HG03108 (cell line): ENCODE measurements at regions not wholly inside any gene's neighbourhood (a gene's known extent, or its start where the extent isn't known, plus 50 kb on each side); places are given as distances from the start of the nearest gene placed in this dataset.

Source experiments
- ATAC-seq: cut with Tn5 transposase; IDR thresholded peaks from one replicate; pipeline ENCODE4 v1.9.1; 2021; ENCODE audit warnings: moderate library complexity; ENCODE audit not compliant: unreplicated experiment

DNA sequence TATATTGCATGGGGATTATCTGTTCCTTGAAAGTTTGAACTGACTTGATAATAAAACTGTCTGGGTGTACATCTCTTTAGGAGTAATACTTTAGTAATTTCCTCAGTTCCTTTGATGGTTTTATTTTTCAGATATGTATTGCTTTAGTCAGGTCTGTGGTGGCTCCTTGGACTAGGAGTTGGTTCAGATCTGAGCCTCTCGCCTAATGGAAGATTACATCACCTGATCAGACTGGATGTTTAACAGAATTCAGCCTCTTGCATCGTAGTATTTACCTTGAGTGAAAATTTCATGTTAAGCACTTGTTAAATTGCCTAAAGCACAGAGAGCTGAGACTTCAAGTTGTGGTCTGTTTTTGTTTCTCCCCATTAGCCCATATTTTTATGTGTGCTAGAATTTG lies 267.3 kb downstream of the MAP2K4 start:
- no peak for ATAC-seq

DNA sequence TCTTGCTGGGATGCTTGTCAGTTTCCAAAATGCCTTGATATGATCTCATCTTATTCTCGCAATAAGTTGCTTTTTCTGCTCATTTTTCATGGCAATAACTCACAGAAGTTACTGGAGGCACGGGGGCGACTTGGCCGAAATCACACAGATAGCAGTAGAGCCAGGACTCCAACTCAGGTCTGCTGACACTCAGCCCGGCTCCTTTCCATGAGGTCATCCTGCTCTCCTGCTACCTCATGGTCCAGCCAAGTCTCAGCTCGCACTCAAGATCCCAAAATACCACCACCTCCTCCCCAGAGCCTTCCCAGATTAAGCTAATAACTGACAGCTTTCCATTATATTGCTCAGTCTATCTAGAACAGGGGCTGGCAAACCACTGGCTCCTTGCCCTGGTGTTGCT lies 269.5 kb downstream of the MAP2K4 start:
- ATAC-seq = no peak

DNA sequence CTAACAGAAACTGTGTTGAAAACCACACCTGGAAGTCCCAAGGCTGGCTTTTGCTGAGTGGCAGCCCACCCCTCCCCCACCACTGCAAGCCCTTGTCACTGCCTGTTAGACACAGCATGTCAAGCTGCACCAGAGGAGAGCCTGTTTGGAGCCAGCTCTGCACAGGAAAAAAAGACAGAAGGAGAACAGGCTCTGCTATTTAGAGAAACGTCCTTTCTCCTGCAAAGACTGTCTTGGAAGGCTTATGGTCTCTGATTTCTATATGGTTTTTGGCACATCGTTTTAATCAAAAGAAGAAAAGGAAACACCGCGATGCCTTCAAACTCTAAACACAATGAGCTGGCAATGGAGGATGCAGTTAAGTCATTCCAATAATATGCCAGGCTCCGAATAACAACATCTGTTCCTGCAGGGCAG lies 275.5 kb downstream of the MAP2K4 start:
- no peak for ATAC-seq

DNA sequence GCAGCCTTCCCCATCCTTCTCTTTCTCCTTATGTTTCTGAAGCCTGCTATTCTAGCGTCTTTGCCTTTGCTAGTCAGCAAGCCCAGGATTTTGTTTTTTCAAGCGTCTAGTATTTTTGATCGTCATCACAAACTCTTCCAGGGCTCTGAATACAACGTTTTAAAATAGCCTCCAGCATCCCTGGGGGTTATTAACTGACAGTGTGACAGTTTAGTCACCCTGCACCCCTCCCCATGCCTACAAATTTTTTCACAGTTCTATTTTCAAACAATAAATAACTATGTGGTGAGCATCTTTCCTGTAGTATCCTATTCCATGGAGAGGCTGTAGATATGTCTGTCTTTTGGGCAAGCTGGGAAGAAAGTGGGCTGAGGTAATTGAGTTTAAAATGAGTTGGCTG lies 280.9 kb downstream of the MAP2K4 start:
- ATAC-seq = no peak

DNA sequence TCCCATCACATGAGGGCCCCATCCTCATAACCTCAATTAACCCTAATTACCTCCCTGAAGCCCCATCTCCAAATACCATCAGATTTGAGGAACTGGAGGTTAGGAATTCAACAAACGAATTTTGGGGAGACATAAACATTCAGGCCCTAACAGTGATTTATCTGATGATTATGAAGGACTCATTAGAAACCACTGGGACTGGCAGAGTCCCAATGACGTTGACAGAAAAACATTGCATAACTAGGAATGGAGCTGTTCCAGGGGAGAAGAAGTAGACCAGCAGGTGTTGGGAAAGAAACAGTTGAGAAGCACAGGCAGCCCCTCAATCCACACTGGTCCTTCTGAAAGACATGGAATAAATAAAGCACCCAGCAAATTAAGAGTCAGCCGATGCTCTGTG lies 282.0 kb downstream of the MAP2K4 start:
- ATAC-seq = no peak

DNA sequence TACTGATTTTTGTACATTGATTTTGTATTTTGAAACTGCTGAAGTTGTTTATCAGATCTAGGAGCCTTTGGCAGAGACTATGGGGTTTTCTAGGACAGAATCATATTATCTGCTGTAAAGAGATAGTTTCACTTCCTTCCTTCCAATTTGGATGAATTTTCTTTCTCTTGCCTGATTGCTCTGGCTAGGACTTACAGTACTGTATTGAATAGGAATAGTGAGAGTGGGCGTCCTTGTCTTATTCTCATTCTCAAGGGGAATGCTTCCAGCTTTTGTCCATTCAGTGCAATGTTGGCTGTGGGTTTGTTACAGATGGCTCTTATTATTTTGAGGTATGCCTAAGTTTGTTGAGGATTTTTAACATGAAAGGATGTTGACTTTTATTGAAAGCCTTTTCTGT lies 290.1 kb downstream of the MAP2K4 start:
- ATAC-seq = no peak

DNA sequence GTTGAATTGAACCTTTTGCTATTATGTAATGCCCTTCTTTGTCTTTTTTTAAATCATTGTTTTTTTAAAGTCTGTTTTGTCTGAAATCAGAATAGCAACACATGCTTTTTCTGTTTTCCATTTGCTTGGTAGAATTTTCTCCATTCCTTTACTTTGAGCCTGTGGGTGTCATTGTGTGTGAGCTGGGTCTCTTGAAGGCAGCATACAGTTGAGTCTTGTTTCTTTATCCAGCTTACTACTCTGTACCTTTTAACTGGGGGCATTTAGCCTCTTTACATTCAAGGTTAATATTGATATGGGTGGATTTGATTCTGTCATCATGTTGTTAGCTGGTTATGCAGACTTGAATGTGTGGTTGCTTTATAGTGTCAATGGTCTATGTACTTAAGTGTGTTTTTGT lies 292.0 kb downstream of the MAP2K4 start:
- ATAC-seq = no peak

DNA sequence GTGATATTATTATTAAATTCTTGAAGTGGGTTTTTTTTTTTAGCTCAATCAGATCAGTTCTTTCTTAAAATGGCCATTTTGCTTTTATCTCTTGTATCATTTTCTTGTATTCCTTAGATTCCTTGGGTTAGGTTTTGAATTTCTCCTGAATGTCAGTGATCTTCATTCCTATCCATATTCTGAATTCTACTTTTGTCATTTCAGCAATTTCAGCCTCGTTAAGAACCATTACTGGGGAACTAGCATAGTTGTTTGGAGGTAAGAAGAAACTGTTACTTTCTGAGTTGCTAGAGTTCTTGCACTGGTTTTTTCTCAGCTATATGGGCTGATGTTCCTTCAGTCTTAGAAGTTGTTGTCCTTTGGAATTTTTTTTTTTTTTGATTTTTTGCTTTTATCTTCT lies 293.1 kb downstream of the MAP2K4 start:
- ATAC-seq = no peak

DNA sequence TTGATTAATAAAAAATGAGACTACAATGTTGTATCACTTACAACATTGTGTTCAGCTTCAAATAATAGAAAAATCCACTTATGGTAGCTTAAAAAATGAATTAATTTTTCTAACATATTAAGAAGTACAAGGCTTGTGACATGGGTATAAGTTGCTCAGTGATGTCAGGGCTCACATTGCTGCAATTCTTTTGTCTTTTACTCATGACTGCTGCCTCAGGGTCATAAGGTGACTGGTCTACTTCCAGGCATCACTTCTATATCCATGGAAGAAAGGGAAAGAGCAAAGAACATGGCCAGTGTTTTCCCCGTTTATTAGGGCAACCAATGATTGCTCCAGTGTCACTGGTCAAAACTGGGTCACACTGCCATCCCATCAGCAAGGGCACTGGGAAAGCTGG lies 295.3 kb downstream of the MAP2K4 start:
- ATAC-seq = no peak

DNA sequence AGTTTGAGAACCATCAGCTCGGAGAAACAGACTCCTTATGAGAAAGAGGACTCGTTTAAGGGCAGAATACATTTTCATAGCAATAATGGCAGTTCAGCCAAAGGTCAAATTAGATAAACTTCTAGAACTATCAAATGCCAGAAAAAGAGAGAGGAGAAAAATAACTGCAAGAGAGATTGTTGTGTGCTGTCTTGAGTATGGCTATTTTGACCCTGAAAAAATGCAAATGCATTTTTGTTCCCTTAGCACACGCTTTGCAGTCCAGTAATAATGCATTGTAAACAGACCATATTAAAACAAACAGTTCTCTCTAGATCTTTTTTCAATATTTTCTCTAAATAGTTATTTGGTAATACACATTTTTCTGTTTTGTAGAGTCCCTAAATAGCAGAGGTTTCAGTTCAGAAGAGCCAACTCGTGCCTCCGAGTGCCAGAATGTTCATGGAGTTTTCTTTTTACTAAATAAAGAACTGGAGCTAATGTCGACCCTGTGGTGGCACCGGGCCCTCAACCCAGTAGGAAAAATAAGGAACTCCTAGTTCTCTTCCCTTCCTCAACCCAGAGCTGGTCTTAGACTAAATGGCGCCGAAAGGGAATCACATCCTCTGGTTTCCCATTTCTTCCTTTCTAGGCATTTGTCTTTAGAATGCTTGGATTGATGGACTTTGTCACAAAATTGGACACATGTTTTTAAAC lies 298.0 kb downstream of the MAP2K4 start:
- no peak for ATAC-seq

DNA sequence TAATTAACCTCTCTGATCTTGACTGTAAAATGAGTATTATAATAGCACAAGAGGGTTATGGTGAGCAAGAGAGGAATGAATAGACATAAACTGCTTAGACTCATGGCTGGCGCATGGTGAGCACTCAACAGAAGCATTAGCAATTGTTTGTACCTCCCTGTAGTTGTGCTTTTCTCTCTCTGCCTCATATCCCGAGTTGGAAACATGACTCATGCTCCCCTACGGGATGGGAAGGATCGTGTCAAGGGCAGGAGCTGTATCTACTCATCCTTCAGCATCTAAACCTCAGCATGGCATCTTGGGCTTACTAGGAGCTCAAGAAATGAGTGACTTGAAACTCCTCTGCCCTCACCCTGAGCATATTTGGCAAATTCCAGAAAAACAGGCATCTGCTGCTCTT lies 299.6 kb downstream of the MAP2K4 start:
- no peak for ATAC-seq

DNA sequence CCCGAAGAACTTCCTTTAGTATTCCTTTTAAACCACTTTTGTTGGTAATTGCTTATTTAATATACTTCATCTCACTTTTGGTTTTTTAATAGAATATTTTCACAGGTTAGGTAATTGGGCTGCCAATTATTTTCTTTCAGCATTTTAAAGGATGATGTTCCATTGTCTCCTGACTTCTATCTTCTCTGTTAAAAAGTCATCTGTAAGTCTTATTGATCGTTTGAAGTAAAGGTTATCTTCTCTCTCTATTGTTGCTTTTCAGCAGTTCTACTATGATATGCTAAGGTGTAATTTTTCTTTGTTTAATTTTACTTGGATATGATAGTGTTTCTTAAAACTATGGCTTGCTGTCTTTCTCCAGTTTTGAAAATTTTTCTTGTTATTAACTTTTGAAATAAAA lies 307.5 kb downstream of the MAP2K4 start:
- no peak for ATAC-seq

DNA sequence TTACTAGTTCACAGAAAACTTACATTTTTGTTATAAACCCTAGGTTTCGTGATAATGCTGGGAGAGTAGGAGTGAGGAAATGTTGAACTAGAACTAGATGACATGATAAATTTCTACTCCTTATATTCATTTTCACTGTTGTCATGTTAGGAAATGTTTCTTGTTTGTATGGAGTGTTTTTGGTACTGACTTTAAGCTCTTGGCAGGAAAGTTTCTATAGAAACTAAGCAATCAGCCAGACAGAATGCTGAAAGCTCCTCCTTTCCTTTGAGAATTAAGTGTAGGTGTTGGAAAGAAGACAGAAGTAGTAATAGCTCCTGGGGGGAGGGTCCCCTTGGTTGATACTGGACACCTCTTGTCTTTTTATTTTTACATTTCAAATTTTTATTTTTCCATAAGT lies 309.8 kb downstream of the MAP2K4 start:
- no peak for ATAC-seq

DNA sequence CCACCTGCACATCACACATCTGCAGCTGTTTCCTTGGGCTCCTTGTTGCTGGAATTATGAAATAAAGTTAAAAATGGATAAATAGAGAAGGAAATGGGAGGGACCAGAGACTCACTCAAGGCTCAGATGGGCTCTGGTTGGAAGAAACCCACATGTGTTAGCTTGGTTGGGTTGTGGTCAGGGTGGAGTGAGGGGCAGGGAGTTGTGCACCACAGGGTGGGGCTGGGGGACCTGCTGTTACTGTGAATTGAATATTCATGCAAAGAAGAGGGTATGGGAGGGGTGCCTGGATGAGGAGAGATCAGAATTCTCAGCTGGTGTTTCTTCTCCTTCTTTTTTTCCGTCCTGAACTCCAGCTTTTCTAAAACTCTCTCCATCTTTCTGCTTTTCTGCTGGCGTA lies 320.7 kb downstream of the MAP2K4 start:
- no peak for ATAC-seq

DNA sequence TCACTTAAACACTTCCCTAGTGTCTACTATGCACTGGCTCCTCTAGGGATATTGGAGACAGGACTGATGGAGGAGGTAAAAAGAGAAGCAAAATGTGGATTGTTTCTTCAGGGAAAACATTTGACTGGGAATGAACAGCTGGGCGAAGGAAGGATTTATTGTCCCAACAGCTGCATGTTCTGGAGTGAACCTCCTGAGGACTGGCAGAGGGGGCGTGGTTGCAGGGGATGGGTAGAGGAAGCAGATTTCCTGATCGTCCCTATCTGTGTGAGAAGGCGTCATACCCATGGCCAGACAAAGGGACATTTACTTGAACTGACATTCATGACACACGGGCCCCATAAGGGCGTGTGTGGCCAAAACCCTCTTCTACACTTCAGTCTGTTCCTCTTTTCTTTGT lies 321.5 kb downstream of the MAP2K4 start:
- no peak for ATAC-seq

DNA sequence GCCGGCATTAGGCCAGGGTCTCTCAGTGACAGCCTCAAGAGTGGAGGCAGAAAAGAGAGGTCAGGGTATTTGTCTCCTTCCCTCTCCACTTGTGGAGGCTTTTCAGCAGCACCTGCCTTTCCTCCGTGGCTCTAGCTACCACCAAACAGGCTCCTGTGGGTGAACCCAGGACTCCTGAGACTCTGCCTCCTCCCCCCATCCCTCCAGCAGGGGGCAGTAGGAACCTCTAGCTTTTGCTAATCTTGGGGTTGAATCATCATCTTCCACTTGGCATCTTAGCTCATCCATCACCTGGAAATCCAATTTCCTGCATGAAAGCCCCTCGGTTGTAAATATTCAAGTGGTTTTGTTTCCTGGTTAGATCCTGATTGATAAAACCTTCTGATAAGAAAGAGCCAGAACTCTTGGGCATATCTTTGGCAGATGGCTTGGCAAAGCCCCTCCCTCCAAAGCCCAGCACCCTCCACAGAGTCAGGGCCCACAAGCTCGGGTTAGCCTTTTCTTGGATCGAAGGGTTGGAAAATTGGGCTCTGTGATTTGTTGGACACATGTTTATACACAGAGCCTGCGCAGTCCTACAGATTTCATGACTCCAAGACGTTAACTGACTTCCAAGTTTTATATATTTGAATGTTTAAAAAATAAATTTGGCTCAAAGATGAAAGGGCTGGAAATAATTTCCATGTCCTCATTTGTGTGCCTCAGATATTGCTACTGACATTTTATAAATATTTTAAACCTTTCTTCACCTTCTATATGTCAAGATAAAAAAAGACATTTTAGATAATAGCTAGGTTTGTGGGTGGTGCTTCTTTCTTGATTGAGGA lies 322.1 kb downstream of the MAP2K4 start:
- ATAC-seq = no peak

DNA sequence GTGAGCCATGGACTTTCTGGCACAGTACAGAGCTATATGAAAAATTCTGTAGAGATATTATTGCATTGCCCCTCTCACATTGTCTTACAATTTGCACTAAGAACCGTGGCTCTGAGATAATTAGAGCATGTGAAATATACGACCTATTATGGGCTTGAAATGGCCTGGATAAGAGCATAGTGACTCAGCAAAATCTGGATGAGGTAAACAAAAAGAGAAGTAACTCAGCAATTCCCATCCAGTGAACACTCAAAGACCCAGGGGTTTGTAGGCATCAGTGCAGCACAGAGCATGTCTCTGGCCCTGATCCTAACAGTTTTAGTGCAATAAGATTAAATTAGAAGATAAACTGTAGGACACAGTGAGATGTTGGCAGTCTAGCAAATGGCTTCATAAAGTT lies 317.2 kb upstream of the MYOCD start:
- no peak for ATAC-seq

DNA sequence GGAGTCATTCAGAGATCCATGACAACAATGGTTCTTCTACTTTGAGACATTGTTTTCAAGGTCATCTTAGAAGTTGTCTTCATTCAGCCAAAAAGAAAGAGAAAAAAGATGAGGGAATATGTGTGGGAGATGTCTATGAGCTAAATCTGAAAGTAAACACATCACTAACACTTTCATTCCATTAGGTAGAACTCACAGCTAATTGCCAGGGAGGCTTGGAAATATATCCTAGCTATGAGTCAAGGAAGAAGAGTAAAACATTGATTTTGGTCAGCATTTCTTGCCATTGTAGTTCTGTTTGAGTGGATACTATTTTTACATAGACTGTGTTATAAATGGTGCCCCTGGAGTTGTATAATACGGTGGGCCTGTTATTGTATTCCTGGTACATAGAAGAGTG lies 316.4 kb upstream of the MYOCD start:
- ATAC-seq = no peak

DNA sequence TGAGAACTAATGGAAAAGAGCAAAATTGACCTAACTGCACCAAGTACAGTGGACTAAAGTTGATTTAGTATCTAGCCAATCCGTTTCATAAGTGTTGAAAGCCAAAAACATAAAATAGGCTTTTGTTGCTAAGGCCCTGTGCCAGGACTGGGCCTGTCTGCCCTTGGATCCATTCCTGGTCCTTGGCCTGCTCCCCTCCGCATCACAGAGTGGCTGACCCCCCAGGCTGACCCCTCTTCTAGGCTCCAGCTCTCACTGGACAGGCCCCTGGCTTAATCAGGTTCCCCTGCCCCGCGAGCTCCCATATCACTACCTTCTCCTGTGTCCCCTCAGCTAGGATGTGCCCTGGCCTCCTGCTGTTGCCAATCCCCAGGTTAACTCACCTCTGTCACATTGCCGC lies 313.6 kb upstream of the MYOCD start:
- no peak for ATAC-seq

DNA sequence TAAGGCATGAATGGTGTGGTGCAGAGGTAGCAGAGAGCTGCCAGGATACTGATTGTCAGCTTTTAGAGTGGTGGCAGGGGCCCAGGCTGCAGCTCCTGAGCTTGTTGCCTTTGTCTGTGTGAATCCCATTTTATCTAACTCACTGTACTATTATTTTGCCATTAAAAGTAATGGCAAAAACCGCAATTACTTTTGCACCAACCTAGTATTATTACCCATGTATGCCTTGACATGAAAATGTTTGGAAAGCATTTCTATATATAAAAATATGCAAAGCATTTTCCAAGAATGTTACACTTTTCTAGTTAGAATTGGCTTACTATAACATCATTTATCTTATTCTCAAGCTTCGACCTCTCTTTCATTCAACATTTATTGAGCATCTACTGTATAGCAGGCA lies 308.1 kb upstream of the MYOCD start:
- no peak for ATAC-seq

DNA sequence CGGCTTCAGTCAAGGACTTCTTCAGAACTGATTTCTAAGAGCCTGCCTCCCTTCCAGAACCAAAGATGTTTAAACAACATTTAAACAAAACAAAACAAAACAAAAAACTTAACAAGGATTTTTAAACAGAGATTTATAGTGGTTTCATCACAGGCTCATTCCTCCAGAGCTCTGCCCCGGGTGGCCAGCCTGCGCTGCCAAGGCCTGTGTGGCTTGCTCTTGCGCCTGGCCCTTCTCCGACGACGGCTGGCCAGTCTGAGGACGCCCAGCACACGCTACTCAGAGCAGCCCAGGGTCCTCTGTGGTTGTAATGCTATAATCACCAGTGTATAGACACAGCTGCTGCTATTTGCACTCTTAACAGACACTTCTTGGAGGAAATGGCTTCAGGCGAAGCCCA lies 307.2 kb upstream of the MYOCD start:
- no peak for ATAC-seq

DNA sequence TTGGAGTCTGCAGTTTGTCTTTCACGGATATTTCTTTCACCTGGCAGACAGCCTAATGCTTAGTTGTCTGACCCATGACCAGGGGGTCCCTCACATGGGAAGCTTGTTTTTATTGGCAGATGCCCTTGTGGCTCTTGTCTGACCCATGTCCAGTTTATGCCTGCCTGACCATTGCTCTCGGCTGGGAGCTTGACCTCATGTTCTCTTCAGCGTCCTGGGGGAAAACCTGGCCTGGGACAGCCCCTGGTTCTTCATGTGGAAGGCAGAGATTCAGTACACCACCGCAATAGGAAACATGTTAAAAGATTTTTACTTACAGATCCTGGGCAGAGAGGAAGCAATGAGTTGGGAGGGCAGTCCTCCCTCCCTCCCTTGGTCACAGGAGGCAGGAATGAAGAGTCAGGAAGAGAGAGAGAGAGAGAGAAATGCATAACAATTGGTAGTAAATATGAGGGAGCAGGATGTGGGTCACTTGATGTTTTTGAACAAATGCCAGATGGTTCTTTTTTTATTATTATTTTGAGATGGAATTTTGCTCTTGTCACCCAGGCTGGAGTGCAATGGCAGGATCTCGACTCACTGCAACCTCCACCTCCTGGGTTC lies 302.7 kb upstream of the MYOCD start:
- no peak for ATAC-seq
